Lower leg skin (tissue), 4 donors: ENCODE measurements at regions not wholly inside any gene's neighbourhood (a gene's known extent, or its start where the extent isn't known, plus 50 kb on each side); places are given as distances from the start of the nearest gene placed in this dataset.
A peak's percentile ranks its signal among the peaks of the same experiment; 100 is the strongest.

ENCODE experiments used
- DNase-seq, 2 donors: peaks; one replicate each; pipeline ENCODE4 v3.0.0-alpha.2; 2019; ENCODE audit warnings: low spot score in 2 of 2
- H3K4me3 ChIP-seq: fragments of 200-600 bp; sonication (generic); 2 replicates; pipeline ENCODE4 v1.5.1; 2017; ENCODE audit warnings: mild to moderate bottlenecking, low read depth; ENCODE audit not compliant: poor library complexity, severe bottlenecking
- POLR2A ChIP-seq, 2 donors: fragments of 450-650 bp; IDR thresholded peaks; one replicate each; pipeline ENCODE4 v1.6.1; 2016 to 2017; ENCODE audit warnings: antibody characterized with exemption in 2 of 2, mild to moderate bottlenecking in 1 of 2, moderate library complexity in 1 of 2
- WGBS, 2 donors: methylation state at CpG; one replicate each; pipeline ENCODE4 v1.1.5; 2018; 5-methylcytosine and 5-hydroxymethylcytosine counted together
- intact Hi-C: fragments of 100-400 bp; cut with DNase I; formaldehyde crosslinking; loops from one replicate; pipeline ENCODE4 v1.15.0; 2023; ENCODE audit warnings: low total_unique reads
- TF ChIP-seq, protein P1 (sequence below), 3 donors: fragments of 450-650 bp; IDR thresholded peaks; one replicate each; pipeline ENCODE4 v1.5.1; 2016; ENCODE audit warnings: antibody characterized with exemption in 3 of 3, mild to moderate bottlenecking in 3 of 3, moderate library complexity in 2 of 3

DNA sequence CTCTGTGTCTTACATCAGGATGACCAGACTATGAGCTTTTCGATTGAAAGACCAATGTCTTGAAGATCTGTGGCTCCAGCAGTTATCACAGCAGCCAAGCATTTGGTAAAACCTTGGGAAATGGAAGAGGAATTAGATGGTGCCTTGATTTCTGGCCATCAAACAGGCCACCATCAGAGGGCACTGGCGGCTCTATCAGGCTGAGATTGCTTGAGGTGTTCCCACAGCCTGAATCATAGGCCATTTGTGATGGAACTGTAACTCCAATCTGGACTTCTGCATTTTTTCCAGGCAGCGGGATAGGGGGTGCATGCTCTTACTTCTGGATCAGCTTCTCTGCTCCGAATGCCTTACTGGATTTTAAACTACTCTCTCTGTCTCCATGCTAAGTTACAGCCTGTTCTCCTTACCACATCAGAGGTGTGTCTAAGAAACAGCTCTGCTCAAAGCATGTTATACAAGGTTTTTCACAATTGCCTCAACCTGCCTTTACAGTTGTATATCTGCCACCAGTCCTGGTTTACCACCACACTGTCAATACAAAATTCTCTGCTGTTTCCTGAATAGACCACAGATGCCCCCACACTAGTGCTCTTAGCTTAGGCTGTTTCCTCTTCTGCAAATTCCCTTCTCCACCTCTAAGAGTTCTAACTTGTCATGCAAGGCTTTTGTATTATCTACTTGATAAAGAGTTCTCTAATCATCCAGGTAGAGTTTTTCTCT lies 180.9 kb downstream of the PTGER3 start:
- WGBS, 2 donors: 70% methylated on average over 4 of the region's 4 CpGs

DNA sequence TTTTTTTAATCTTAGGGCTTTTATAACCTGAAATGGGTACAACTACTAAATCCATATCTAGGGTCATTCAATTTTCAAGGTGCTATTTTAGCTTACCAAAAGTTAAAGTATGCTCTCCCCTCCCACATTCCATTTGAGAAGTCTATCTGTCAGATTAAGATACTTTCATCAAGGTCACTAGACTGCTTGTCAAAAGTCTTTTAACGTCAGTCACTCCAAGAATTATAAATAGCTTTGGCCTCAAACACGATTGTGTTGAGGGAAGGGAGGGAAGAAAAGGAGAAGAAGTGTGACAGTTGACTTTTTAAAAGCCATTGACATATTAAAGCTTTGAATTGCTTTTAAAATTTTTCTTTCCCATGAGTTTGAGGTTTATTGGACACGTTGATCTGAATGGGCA lies 175.8 kb downstream of the PTGER3 start:
- DNase-seq: no peak
- no peak overlapping the region for H3K4me3 ChIP-seq
- 51 to 53% methylated on average over 3 of the region's 3 CpGs for WGBS, 2 donors
- intact Hi-C loops: no loop called here
- TF ChIP-seq POLR2A (IDR thresholded peaks at IDR 0.05): no peak
- TF ChIP-seq, protein P1, sequence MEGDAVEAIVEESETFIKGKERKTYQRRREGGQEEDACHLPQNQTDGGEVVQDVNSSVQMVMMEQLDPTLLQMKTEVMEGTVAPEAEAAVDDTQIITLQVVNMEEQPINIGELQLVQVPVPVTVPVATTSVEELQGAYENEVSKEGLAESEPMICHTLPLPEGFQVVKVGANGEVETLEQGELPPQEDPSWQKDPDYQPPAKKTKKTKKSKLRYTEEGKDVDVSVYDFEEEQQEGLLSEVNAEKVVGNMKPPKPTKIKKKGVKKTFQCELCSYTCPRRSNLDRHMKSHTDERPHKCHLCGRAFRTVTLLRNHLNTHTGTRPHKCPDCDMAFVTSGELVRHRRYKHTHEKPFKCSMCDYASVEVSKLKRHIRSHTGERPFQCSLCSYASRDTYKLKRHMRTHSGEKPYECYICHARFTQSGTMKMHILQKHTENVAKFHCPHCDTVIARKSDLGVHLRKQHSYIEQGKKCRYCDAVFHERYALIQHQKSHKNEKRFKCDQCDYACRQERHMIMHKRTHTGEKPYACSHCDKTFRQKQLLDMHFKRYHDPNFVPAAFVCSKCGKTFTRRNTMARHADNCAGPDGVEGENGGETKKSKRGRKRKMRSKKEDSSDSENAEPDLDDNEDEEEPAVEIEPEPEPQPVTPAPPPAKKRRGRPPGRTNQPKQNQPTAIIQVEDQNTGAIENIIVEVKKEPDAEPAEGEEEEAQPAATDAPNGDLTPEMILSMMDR (IDR thresholded peaks at IDR 0.05): no peak

More for the DNA sequence above, 180.9 kb downstream of the PTGER3 start:
- H3K4me3 ChIP-seq: no peak overlapping the region
- DNase-seq: no peak
- TF ChIP-seq POLR2A (IDR thresholded peaks at IDR 0.05): no peak
- TF ChIP-seq, protein P1 (IDR thresholded peaks at IDR 0.05): no peak
- intact Hi-C loops: no loop called here

DNA sequence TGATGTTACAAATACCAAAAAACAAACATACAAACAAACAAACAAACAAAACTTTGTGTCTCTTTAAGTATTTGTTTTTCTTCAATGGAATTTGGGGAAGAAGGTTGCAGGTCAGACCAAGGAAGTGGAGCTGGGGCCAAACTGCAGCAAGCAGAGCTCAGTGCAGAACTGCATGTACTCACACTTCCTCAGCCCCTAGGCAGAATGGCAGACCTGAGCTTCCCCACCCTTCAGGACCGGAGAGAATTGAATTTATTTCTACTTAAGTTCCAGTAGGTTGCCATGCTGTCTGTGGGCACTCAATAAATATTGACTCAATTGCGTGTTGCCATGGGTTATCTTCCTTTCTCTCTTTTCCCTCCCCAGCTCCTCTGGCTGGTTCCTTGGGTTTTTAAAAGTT lies 173.6 kb downstream of the PTGER3 start:
- peak; percentile 29 to 86 for DNase-seq
- intact Hi-C loops: no loop called here
- no peak overlapping the region for H3K4me3 ChIP-seq
- 25 to 27% methylated on average over 2 of the region's 2 CpGs for WGBS, 2 donors
- TF ChIP-seq, protein P1 (IDR thresholded peaks at IDR 0.05): no peak
- TF ChIP-seq POLR2A (IDR thresholded peaks at IDR 0.05): no peak

DNA sequence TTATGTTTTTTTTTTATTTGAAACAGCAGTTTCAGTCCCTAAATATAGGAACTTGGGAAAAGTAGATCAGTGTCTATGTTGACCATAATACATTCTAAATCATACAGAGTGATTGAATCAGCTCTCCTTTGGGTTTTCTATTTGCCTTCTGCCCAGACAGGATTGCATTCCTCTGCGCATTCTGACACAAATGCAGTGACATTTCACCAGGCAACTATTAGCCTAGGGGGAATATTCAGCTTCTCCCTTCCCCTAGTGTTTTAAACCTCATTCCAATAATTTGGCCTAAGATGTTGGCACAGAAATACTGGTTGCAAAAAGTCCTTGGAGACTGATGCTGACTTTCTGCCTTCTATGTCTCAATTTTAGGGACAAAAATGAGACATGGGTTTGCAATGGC lies 172.8 kb downstream of the PTGER3 start:
- no peak for TF ChIP-seq POLR2A (IDR thresholded peaks at IDR 0.05)
- TF ChIP-seq, protein P1 (IDR thresholded peaks at IDR 0.05): no peak
- no peak overlapping the region for H3K4me3 ChIP-seq
- no peak for DNase-seq
- 45 to 50% methylated on average over 1 of the region's 1 CpG for WGBS, 2 donors
- intact Hi-C loops: no loop called here

DNA sequence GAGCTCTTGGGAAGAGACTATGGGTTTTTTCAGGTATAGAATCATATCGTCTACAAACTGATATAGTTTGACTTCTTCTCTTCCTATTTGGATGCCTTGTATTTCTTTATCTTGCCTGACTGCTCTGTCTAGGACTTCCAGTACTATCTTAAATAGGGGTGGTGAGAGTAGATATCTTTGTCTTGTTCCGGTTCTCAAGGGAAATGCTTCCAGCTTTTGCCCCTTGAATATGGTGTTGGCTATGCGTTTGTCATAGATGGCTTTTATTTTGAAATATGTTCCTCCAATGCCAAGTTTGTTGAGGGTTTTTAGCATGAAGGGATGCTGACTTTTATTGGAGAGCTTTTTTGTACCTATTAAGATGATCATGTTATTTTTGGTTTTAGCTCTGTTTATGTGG lies 170.3 kb downstream of the PTGER3 start:
- H3K4me3 ChIP-seq: no peak overlapping the region
- WGBS, 2 donors: 72 to 83% methylated on average over 3 of the region's 3 CpGs
- TF ChIP-seq POLR2A (IDR thresholded peaks at IDR 0.05): no peak
- TF ChIP-seq, protein P1 (IDR thresholded peaks at IDR 0.05): no peak
- no peak for DNase-seq
- intact Hi-C loops: no loop called here

DNA sequence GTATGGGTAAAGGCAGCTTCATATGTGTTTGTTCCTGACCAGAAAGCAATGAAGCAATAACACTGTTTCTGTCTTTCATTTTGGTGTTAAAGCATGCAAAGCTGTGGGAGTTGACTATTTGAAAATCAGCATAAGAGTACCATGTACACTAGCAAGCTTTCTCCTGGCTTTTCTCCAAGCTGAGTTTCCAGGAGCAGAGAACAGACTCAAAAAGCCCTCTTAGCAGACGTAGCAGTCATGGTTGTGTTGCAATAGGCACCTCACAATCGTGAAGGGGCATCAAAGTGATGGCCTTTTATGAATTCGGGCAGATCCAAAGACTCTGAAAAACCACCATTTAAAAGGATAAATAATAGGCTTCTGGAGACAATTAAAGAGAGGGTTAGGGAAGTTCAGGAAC lies 159.7 kb downstream of the PTGER3 start:
- DNase-seq: no peak
- WGBS, 2 donors: 39 to 40% methylated on average over 3 of the region's 3 CpGs
- intact Hi-C loops: no loop called here
- H3K4me3 ChIP-seq: no peak overlapping the region
- TF ChIP-seq POLR2A (IDR thresholded peaks at IDR 0.05): no peak
- TF ChIP-seq, protein P1 (IDR thresholded peaks at IDR 0.05): no peak
